ENCODE measurements at regions not wholly inside any gene's neighbourhood (a gene's known extent, or its start where the extent isn't known, plus 50 kb on each side); places are given as distances from the start of the nearest gene placed in this dataset.
A peak's percentile ranks its signal among the peaks of the same experiment; 100 is the strongest.
"Not testable (repeated sequence)": the region's sequence is repeated elsewhere in the genome, so short reads cannot be mapped to it uniquely, and the experiment has no call there.

DNA sequence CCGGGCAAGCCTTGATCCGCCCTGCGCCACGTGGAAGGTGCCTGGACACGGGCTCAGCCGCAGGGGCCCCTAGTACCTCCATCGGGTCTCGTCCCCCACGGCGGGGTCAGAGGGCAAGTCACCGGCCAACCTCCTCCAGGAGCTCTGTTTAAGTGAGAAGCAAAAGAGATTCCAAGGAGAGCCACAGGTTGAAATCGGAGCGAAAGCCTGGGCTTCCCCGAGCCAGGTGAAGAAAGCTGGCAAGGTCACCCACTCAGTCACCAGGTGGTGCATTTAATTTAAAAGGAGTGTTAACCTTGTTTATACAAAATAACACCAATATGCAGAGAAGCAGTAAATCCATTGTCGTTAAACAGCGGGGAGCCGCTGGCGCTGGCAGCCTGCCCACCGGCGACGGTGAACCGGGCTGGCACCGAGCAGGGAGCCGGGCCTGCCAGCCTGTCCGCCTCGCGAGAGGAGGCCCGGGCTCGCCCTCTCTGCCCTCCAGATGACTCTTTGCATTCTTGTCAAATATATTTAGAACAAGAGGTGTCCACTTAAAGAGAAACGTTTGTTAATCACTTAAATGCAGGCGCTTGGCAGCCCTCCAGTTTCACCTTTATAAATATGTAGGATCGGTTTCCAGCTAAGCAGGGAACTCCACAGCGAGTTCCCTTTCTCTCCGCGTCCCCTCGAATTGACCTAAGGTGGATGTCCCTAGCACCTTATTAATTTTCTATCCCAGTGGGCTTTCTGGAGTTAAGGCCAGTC lies 277.3 kb upstream of the NR2F2 start:
- DNase-seq: peak; percentile 11

- DNase-seq: no peak
Observed at GRCh38 chr15:96053781-96054428, 276.6 kb upstream of the NR2F2 start.

DNA sequence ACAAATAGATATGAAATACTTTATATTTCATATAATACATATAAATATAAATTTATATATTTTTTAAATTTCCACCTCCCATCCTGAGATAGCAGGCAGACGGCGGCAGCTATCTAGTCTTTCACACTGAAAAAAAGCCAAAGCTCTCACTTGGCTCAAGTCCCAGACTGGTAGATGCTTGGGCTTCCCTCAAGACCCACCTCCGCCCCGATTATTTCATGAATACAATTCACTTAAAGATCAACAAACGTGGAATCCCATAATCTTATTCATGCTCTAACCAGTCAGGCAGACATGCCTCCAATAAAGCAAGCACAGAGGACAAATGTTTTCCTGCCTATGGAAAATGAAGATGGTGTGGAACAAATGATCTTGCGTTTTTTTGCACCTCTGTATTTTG lies 275.9 kb upstream of the NR2F2 start:
- DNase-seq: peak; percentile 4

DNA sequence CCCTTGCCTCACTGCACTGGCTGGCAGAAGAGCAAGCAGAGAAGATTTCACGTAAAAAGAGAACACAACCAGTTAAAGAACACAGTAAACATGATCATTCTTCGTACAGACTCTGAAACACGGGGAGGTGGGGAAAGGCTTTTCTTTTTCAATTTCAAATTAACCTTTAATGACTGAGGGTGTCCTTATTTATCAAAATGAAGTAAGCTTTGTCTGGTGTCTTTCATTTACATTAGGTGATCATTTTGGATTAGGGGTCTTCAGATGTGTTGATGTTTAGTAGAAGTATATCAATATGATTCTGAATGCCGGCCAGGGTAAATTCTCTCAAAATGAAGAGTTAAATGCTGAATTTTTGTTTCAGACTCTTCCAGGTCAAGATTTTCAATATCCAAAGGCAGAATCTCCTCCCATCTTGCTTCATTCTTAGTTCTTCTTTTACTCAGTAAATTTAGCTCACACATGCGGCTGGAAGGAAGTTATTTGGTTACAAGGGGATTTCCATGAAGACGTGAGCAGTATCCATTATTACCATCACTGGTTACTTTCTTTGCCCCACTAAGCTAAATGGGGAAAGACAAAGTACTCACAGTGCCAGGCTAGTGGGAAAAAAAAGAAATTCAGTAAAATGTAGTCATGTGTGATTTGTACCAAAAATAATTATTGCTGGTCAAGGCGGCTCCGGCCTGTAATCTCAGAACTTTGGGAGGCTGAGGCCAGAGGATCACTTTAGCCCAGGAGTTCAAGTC lies 272.2 kb upstream of the NR2F2 start:
- DNase-seq: no peak

- not testable (repeated sequence) for DNase-seq
Observed at GRCh38 chr15:96058852-96059103, 271.7 kb upstream of the NR2F2 start.

DNA sequence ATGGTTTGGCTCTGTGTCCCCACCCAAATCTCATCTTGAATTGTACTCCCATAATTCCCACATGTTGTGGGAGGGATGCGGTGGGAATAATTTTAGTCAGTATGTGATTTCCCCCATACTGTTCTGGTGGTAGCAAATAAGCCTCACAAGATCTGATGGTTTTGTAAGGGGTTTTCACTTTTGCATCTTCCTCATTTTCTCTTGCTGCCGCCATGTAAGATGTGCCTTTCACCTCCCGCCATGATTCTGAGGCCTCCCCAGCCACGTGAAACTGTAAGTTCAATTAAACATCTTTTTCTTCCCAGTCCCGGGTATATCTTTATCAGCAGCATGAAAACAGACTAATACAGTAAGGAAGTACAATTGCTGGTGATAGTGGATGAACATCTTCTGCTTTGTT lies 269.9 kb upstream of the NR2F2 start:
- DNase-seq: not testable (repeated sequence)

DNA sequence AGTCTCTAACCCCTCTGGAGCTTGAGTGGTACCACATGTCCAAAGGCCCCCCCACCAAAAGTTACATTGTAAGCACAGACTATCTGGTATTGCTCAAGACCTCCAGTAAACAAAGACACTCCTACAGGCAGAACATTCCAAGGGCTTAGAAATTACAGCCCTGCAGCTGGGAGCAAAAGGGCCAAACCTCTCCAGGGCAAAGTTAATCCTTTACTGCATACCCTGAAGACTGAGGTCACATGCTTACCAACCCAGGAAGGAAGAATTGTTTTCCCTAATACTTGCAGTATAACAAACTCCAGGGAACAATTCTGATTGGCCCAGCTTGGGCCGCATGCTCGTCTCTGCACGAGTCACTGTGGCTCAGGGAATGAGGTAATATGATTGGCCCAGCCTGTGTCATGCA lies 266.1 kb upstream of the NR2F2 start:
- DNase-seq: no peak

GRCh38 chr15:96066126-96066525 lies 264.4 kb upstream of the NR2F2 start:
- DNase-seq: no peak

- no peak for DNase-seq
Observed at GRCh38 chr15:96066852-96067495, 263.5 kb upstream of the NR2F2 start.

DNA sequence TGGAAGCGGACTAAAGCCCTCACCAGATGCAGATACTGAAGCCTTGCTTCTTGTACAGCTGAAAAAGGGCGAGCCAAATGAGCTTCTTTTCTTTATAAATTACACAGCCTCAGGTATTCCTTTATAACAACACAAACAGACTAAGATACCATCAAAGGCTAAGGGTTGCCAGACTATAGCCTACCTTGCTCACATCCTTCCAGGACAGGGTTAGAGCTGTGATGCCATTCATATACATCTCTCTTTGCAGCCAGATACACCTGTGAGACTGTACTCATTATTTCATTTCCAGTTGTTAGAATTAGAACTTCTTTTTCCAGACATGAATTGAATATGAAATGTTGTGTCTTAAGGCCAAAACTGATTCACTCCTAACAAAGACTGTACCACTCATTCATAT lies 262.8 kb upstream of the NR2F2 start:
- DNase-seq: no peak

- DNase-seq: no peak
Observed at GRCh38 chr15:96068897-96069296, 261.6 kb upstream of the NR2F2 start.

- DNase-seq: no peak
Observed at GRCh38 chr15:96070636-96071035, 259.9 kb upstream of the NR2F2 start.

- no peak for DNase-seq
Observed at GRCh38 chr15:96072821-96073220, 257.7 kb upstream of the NR2F2 start.

- no peak for DNase-seq
Observed at GRCh38 chr15:96073908-96074307, 256.6 kb upstream of the NR2F2 start.

DNA sequence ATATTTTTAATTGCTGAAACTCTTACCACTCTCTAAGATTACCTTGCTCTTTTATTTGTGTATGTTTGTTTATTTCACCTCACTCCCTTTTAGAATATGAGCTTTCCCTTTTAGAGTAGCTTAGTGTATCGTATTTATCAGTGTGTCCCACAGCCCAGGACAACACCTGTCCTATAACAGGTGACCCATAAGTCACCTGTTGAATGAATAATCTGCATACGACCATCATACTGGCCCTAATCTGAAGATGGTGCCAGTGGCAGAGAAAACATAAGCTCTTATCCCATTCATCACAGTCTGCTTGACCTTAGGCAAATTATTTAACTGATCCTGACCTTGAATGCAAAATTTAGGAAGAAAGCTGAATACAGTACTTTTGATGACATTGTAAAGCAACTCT lies 254.6 kb upstream of the NR2F2 start:
- DNase-seq: no peak

- no peak for DNase-seq
Observed at GRCh38 chr15:96076350-96076749, 254.2 kb upstream of the NR2F2 start.

GRCh38 chr15:96079041-96079440 lies 251.5 kb upstream of the NR2F2 start:
- no peak for DNase-seq

DNA sequence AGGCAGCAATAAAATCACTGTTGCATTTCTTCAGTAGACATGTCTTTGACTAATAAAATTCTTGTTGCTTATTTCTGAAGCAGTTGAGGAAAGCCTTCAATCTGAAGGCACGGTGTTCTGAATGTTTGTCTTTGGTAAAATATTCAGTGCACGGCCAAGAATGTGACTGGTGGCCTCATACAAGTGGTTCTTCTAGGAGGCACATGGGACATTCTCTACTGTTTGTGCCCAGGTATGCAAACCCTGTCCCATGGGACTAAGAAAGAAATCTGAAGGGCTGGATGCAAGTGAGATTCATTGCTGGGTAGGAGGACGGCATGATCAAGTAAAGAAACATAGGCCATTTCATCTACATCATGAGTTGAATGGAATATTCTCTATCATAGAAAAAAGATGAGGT lies 250.6 kb upstream of the NR2F2 start:
- DNase-seq: no peak

DNA sequence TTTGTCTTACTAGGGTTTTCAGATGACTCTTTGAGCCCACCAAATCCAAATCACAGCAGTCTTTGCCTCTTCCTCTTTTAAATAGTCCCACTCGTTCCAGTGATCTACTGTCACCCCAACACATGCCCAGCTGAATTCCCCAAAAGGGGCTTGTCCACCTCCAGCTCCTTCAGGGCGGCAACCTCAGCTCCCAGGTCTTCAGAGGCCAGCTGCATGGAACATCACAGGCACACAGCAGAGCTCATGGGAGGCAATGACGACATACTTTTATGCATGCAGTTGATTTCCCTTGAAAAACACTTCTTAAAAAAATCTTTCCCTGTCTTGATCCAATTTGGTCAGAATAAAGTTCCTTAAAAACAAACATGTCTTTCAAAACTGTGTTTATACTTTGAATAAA lies 244.3 kb upstream of the NR2F2 start:
- no peak for DNase-seq

- DNase-seq: no peak
Observed at GRCh38 chr15:96087180-96087884, 243.2 kb upstream of the NR2F2 start.

- DNase-seq: no peak
Observed at GRCh38 chr15:96088650-96089049, 241.8 kb upstream of the NR2F2 start.

- DNase-seq: no peak
Observed at GRCh38 chr15:96089405-96090058, 241.0 kb upstream of the NR2F2 start.

DNA sequence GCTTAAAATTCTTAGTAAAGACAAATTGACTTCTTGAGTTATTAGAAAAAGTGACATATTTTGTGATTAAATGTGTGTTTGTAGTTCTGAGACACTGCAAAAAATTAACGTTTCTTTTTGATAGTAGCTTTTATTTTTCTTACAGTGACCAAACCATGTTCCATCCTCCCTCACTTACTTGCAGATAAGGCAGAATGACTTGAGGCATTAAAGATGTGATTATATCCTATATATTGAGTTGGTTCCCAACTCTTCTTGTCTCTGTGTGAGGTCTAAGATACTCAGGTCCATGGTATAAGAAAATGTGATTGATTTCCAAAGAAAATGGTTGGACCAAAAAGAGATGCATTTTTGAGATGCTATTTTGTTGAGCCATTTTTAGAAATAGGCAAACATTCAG lies 238.3 kb upstream of the NR2F2 start:
- no peak for DNase-seq
